Retinal pigment epithelial cell (primary cell): ENCODE measurements at regions not wholly inside any gene's neighbourhood (a gene's known extent, or its start where the extent isn't known, plus 50 kb on each side); places are given as distances from the start of the nearest gene placed in this dataset.

ENCODE experiments used
- DNase-seq: peaks from one replicate; pipeline ENCODE4 v3.0.0-alpha.2; 2010; ENCODE audit warnings: low read depth
- H3K4me3 ChIP-seq: 2 replicates; pipeline ENCODE4 v1.5.1; 2011; ENCODE audit warnings: mild to moderate bottlenecking, low read length, control low read depth, moderate library complexity
- CTCF ChIP-seq: conservative IDR thresholded peaks from 2 replicates; pipeline ENCODE4 v1.5.1; 2011; ENCODE audit warnings: low read depth, low read length, control low read depth, inconsistent platforms

GRCh38 chr11:69391192-69392103, 90.0 kb upstream of the LINC01488 start:
- TF ChIP-seq CTCF: no peak
- no peak overlapping the region for H3K4me3 ChIP-seq
- DNase-seq: no peak

- no peak overlapping the region for H3K4me3 ChIP-seq
- TF ChIP-seq CTCF: no peak
- DNase-seq: no peak
Observed at GRCh38 chr11:69392104-69392653, 89.3 kb upstream of the LINC01488 start.

DNA sequence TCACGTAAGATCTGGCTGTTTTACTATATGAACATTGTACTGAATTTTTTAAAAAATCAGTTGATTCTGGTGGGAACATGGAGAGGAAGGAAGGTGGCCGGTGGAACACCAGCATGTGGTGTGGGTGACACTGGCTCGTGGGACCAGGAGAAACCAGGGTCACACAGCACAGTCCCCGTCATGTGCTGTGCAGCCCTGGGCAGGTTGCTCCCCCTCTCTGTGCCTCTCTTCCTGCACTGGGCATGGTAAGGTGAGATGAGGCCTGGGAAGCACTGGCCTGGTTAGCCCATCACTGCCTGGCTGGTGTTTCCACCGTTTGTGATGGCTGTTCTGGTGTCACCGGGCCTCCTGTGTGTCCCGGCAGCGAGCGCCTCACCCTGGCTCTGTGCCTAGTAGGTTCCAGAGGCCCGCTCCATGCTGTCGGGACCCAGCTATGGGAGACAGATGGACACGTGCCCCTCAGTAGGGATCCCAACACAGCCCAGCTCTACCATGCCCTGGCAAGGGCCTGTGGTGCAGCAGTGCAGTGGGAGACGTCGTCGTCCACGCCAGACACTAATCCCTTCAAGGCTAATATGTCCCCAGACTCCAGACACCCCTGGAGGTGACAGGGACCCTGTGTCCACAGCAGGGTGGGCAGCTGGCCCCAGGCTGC, 88.2 kb upstream of the LINC01488 start:
- no peak for TF ChIP-seq CTCF
- no peak for DNase-seq
- no peak overlapping the region for H3K4me3 ChIP-seq

DNA sequence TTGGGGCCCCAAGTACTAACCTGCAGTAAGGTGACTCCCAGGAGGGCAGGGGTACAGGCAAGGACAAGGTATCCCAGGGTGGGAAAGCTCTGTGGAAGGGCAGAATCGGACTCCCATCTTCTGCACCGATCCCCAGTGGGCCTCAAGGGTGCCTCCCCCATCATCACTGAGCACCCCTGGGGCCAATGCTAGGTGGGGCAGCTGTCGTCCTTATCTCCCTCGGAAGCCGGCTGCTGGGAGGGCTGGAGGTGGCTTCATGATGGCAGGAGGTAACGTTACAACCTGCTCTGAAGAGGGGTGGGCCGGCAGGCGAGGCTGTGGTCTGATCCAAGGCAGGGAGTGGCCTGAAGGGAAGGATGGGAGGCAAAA, 87.6 kb upstream of the LINC01488 start:
- no peak for TF ChIP-seq CTCF
- DNase-seq: no peak

GRCh38 chr11:69394234-69394868, 87.1 kb upstream of the LINC01488 start:
- no peak for DNase-seq
- no peak overlapping the region for H3K4me3 ChIP-seq
- TF ChIP-seq CTCF: no peak

More for the DNA sequence above, 87.6 kb upstream of the LINC01488 start:
- no peak overlapping the region for H3K4me3 ChIP-seq

DNA sequence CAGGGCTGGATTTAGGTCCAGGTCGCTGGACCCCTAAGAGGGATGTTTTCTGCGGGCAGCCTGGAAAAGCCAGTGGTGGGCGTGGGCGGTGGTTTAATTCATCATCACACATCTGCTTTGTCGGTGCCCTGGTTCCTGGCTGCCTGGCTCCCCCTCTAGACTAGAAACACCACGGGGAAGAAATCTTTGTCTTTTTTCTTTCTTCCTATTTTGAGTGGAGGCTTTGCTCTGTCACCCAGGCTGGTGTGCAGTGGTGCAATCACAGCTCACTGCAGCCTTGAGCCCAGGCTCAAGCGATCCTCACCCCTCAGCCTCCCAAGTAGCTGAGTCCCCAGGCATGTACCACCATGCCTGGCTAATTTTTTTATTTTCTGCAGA, 86.6 kb upstream of the LINC01488 start:
- no peak for TF ChIP-seq CTCF
- no peak overlapping the region for H3K4me3 ChIP-seq
- DNase-seq: no peak
